Endothelial cell (in vitro differentiated cells): ENCODE measurements at regions not wholly inside any gene's neighbourhood (a gene's known extent, or its start where the extent isn't known, plus 50 kb on each side); places are given as distances from the start of the nearest gene placed in this dataset.
"Not testable (repeated sequence)": the region's sequence is repeated elsewhere in the genome, so short reads cannot be mapped to it uniquely, and the experiment has no call there.

Source experiments
- DNase-seq: peaks from one replicate; pipeline ENCODE4 v3.0.0; 2021; ENCODE audit warnings: low spot score
- H3K27ac Mint-ChIP-seq: one replicate; pipeline ENCODE4 v1.8.0; 2021; ENCODE audit warnings: mixed read lengths, inconsistent platforms; ENCODE audit not compliant: unreplicated experiment
- H3K27me3 Mint-ChIP-seq: one replicate; pipeline ENCODE4 v1.8.0; 2021; ENCODE audit warnings: mild to moderate bottlenecking, moderate library complexity, mixed read lengths, inconsistent platforms; ENCODE audit not compliant: unreplicated experiment
- H3K36me3 Mint-ChIP-seq: one replicate; pipeline ENCODE4 v1.8.0; 2021; ENCODE audit warnings: mild to moderate bottlenecking, low read depth, mixed read lengths, inconsistent platforms; ENCODE audit not compliant: unreplicated experiment
- H3K4me1 Mint-ChIP-seq: one replicate; pipeline ENCODE4 v1.8.0; 2021; ENCODE audit warnings: mild to moderate bottlenecking, mixed read lengths, inconsistent platforms; ENCODE audit not compliant: unreplicated experiment
- H3K4me3 Mint-ChIP-seq: one replicate; pipeline ENCODE4 v1.8.0; 2021; ENCODE audit warnings: mild to moderate bottlenecking, mixed read lengths, inconsistent platforms; ENCODE audit not compliant: unreplicated experiment
- H3K9me3 Mint-ChIP-seq: one replicate; pipeline ENCODE4 v1.8.0; 2021; ENCODE audit warnings: mixed read lengths, inconsistent platforms; ENCODE audit not compliant: unreplicated experiment
- CTCF ChIP-seq: fragments of 200-600 bp; sonication (generic); IDR thresholded peaks from one replicate; pipeline ENCODE4 v1.5.0; 2021; ENCODE audit warnings: antibody characterized with exemption; ENCODE audit not compliant: unreplicated experiment

- Mint-ChIP-seq H3K9me3 (peaks cover under 1% of the 10 kb centered on the region), H3K4me3 (no peak overlapping the region), H3K4me1 (no peaks in the 10 kb centered on the region), H3K36me3 (no peaks in the 10 kb centered on the region), H3K27ac (peak overlapping the region; percentile 36), H3K27me3 (no peaks in the 10 kb centered on the region)
- no peak for TF ChIP-seq CTCF
- no peak for DNase-seq
Measured at GRCh38 chr4:189143263-189143952, 797.3 kb upstream of the FRG1 start.

DNA sequence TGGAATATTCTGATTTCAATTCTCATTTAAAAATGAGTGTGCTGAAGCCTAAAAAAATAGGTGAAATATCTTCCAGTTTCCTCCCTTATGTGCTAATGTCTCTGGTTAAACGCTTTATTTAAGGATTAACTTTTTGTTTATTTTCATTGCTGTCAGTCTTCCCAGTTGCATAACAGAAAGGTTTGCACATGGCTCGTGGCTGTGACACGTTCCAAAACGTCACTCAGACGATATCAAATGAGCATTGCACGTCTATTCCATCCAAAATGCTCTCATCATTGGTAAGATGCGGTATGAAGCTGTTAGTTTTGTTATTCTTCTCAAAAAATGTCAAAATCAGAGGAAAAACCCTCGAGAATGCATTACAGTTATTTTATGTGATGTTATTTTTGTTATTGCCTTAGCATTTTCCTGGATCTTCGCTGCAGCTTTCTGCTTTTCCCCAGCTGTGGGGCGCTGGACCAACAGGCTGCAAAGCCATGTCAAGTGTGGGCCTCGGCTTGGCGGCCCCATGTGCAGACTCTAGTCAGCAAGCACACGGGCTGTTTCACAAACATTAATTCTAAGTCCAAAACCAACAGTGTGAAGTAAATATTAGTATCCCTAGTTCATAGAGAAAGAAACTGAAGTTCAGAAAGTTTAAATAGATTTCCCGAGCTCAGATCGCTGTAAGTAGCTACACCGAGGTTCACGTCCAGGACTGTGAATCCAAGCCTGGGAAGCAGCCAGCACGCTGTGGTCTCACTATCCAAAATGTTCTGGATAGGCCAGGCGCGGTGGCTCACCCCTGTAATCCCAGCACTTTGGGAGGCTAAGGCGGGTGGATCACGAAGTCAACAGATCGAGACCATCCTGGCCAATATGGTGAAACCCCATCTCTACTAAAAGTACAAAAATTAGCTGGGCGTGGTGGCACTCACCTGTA lies 793.4 kb upstream of the FRG1 start:
- H3K4me3 Mint-ChIP-seq: no peak overlapping the region
- no peak for DNase-seq
- H3K36me3 Mint-ChIP-seq: no peaks in the 10 kb centered on the region
- no peaks in the 10 kb centered on the region for H3K4me1 Mint-ChIP-seq
- no peak overlapping the region for H3K27ac Mint-ChIP-seq
- no peak for TF ChIP-seq CTCF
- H3K27me3 Mint-ChIP-seq: no peaks in the 10 kb centered on the region
- H3K9me3 Mint-ChIP-seq: peaks cover 6% of the 10 kb centered on the region

- not testable (repeated sequence) for H3K4me3 Mint-ChIP-seq, H3K27ac Mint-ChIP-seq
Measured at GRCh38 chr4:189155083-189155482, 785.6 kb upstream of the FRG1 start.

GRCh38 chr4:189162073-189162789 lies 778.4 kb upstream of the FRG1 start:
- Mint-ChIP-seq H3K36me3 (no peaks in the 10 kb centered on the region), H3K4me1 (peaks cover 4% of the 10 kb centered on the region), H3K27ac (no peak overlapping the region), H3K27me3 (no peaks in the 10 kb centered on the region), H3K9me3 (no peaks in the 10 kb centered on the region), H3K4me3 (no peak overlapping the region)
- peak; percentile 11 for DNase-seq
- no peak for TF ChIP-seq CTCF

More at GRCh38 chr4:189155083-189155482, 785.6 kb upstream of the FRG1 start:
- not testable (repeated sequence) for H3K4me1 Mint-ChIP-seq, DNase-seq, H3K27me3 Mint-ChIP-seq, H3K9me3 Mint-ChIP-seq, H3K36me3 Mint-ChIP-seq

DNA sequence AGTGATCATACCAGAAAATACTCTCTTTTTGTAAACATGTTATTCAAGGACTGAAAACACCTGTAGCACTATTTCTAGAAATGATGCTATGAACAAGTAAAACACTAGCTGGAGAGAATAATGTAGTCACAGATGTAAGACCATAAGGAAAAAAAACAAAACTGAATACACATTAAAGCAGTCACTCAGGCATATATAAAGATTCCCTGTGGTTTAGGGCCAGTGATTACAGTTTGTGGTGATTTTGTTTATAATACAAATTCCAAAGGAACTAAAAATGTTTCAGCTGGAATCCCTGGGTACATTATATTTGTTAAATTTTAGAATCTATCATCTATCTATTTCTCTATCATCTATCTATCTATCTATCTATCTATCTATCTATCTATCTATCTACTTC lies 777.8 kb upstream of the FRG1 start:
- H3K4me3 Mint-ChIP-seq: no peak overlapping the region
- no peak for TF ChIP-seq CTCF
- H3K27ac Mint-ChIP-seq: no peak overlapping the region
- no peaks in the 10 kb centered on the region for H3K27me3 Mint-ChIP-seq
- no peaks in the 10 kb centered on the region for H3K36me3 Mint-ChIP-seq
- H3K9me3 Mint-ChIP-seq: no peaks in the 10 kb centered on the region
- peaks cover 4% of the 10 kb centered on the region for H3K4me1 Mint-ChIP-seq
- no peak for DNase-seq
